BE2C (cell line): ENCODE measurements at regions not wholly inside any gene's neighbourhood (a gene's known extent, or its start where the extent isn't known, plus 50 kb on each side); places are given as distances from the start of the nearest gene placed in this dataset.
"Not testable (repeated sequence)": the region's sequence is repeated elsewhere in the genome, so short reads cannot be mapped to it uniquely, and the experiment has no call there.

Experiments used
- DNase-seq: peaks from one replicate; pipeline ENCODE4 v3.0.0-alpha.2; 2020
- H3K27me3 ChIP-seq: fragments of 250-450 bp; sonication (Bioruptor Pico); 2 replicates; pipeline ENCODE4 v1.5.1; 2020; ENCODE audit warnings: mild to moderate bottlenecking
- H3K36me3 ChIP-seq: fragments of 250-450 bp; sonication (Bioruptor Pico); 2 replicates; pipeline ENCODE4 v1.5.1; 2020; ENCODE audit warnings: mild to moderate bottlenecking
- H3K4me1 ChIP-seq: fragments of 250-450 bp; sonication (Bioruptor Pico); 2 replicates; pipeline ENCODE4 v1.5.1; 2020
- H3K4me3 ChIP-seq: 2 replicates; pipeline ENCODE4 v1.5.1; 2011; ENCODE audit warnings: low read depth, low read length
- H3K9me3 ChIP-seq: fragments of 250-450 bp; sonication (Bioruptor Pico); 2 replicates; pipeline ENCODE4 v1.5.1; 2020
- TF ChIP-seq, protein P1 (sequence below): IDR thresholded peaks from 2 replicates; pipeline ENCODE4 v1.5.1; 2012; ENCODE audit warnings: mild to moderate bottlenecking, low read depth, low read length

DNA sequence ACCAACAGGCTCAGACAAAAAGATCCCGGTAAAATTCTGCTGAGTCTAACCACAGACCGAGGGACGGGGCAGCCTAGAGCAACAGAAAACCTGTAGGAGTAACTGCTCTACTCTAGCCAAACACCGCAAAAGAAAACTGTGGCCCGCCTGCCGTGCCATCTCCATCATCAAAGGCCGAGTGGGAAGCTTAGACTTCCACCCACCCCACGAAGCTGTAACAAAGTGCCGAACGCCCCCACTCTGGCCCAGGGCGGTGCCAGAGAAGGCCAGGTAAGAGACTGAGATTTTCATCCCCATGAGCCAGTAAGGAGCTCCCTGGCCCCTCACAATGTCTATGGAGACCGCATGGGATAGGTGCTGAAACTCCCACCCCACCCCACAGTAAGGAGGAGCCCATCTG is 231.9 kb upstream of the COX10 start:
- H3K4me1 ChIP-seq = no peaks in the 10 kb centered on the region
- H3K27me3 ChIP-seq = no peaks in the 10 kb centered on the region
- TF ChIP-seq, protein P1, sequence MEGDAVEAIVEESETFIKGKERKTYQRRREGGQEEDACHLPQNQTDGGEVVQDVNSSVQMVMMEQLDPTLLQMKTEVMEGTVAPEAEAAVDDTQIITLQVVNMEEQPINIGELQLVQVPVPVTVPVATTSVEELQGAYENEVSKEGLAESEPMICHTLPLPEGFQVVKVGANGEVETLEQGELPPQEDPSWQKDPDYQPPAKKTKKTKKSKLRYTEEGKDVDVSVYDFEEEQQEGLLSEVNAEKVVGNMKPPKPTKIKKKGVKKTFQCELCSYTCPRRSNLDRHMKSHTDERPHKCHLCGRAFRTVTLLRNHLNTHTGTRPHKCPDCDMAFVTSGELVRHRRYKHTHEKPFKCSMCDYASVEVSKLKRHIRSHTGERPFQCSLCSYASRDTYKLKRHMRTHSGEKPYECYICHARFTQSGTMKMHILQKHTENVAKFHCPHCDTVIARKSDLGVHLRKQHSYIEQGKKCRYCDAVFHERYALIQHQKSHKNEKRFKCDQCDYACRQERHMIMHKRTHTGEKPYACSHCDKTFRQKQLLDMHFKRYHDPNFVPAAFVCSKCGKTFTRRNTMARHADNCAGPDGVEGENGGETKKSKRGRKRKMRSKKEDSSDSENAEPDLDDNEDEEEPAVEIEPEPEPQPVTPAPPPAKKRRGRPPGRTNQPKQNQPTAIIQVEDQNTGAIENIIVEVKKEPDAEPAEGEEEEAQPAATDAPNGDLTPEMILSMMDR = no peak

DNA sequence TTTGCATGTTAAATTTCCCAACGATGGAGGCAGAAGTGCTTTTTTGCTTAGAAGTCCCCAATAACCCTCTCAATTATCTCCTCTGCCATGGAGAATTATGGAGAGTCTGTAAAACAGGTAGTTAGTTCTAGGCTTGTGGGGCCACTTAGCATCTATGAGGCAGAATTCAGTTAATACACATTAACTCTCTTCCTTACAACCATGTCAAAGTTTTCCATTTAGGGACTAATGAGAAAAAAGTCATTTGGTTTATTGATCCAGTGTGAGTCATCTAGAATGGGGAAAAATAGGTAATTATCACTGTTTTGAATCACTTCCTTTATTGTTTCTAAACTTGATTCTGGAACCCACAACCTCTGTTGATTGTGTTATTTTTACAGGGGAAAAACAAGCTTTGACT is 229.1 kb upstream of the COX10 start:
- DNase-seq = no peak
- TF ChIP-seq, protein P1 = no peak
- H3K4me3 ChIP-seq = no peak overlapping the region
- no peaks in the 10 kb centered on the region for H3K27me3 ChIP-seq
- H3K36me3 ChIP-seq = no peaks in the 10 kb centered on the region
- no peaks in the 10 kb centered on the region for H3K4me1 ChIP-seq
- H3K9me3 ChIP-seq = no peaks in the 10 kb centered on the region

More for the DNA sequence above, 231.9 kb upstream of the COX10 start:
- no peak for DNase-seq
- Histone ChIP-seq H3K36me3 (no peaks in the 10 kb centered on the region), H3K9me3 (no peaks in the 10 kb centered on the region), H3K4me3 (no peak overlapping the region)

DNA sequence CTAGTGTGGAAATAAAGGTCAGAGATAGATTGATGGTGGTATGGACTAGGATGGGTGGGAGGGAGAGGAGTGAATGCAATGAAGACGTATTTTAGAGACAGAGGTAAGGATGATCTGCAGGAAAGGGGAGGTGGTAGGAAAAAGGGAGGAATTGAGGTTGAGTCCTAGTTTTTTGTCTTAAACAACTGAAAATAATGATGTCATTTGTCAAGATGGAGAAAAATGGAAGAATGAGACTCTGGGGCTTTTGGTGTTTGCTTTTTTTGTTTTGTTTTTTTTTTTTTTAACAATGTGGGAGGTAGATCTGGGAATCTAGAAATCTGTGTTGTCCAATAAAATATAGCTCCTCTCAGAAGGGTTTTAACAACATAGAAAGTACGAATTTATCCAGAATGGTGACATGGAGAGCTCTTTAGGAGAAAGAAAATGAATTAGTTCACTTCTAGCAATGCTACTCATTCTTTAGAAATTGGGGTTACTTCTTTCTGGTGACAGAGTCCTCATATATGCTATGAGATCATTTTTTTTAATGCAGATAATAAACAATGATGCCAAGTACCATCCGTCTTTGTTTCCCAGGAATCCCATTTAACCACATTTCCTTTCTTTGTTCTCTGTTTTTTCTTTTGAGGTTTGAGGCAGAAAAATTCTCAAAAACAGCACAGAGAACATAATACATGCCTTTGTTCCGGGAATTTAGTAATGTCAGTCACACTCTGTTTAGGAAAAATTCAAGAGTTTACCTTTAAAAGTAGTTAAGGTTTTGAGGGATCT is 225.3 kb upstream of the COX10 start:
- H3K4me3 ChIP-seq = no peak overlapping the region
- no peaks in the 10 kb centered on the region for H3K36me3 ChIP-seq
- no peaks in the 10 kb centered on the region for H3K9me3 ChIP-seq
- no peaks in the 10 kb centered on the region for H3K27me3 ChIP-seq
- TF ChIP-seq, protein P1 = no peak
- DNase-seq = no peak
- no peaks in the 10 kb centered on the region for H3K4me1 ChIP-seq

DNA sequence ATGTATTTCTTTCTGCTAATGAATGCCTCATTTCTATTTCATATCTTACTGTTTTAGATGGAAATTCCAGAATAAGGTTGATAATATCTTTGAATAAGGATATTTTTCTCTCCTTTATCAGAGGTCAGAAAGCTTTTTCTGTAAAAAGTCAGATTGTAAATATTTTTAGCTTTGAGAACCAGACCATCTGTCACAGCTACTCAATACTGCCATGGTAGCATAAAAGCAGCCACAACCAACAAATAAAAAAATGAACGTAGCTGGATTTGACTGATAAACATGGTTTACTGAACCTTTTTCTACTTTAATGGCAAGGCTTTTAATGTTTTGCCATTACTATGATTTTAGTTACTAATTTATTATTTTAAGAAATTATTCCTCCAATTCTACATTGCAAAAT is 217.4 kb upstream of the COX10 start:
- Histone ChIP-seq H3K4me3 (no peak overlapping the region), H3K36me3 (no peaks in the 10 kb centered on the region), H3K27me3 (no peaks in the 10 kb centered on the region), H3K9me3 (no peaks in the 10 kb centered on the region), H3K4me1 (no peaks in the 10 kb centered on the region)
- TF ChIP-seq, protein P1 = no peak
- DNase-seq = no peak

DNA sequence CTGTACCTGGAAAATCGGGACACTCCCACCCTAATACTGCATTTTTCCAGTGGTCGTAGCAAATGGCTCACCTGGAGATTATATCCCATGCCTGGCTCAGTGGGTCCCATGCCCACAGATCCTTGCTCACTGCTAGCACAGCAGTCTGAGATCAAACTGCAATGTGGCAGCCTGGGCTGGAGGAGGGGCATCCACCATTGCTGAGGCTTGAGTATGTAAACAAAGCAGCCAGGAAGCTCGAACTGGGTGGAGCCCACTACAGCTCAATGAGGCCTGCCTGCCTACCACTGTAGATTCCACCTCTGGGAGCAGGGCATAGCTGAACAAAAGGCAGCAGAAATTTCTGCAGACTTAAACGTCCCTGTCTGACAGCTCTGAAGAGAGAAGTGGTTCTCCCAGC is 213.6 kb upstream of the COX10 start:
- not testable (repeated sequence) for H3K27me3 ChIP-seq, H3K4me1 ChIP-seq, H3K4me3 ChIP-seq, H3K9me3 ChIP-seq, H3K36me3 ChIP-seq, DNase-seq

DNA sequence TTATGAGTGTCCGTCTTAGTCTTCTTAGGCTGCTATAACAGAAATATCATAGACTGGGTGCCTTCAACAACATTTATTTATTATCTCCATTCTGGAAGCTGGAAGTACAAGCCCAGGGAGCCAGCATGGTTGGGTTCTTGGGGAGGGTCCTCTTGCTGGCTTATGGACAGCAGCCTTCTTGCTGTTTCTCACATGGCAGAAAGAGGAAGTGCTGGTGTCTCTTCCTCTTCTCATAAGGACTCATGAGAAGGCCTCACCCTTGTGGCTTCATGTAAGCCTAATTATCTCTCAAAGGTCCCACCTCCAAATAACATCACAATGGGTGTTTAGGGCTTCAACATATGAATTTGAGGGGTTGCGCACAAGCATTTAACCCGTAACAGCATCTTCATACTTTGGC is 207.0 kb upstream of the COX10 start:
- H3K9me3 ChIP-seq = no peaks in the 10 kb centered on the region
- TF ChIP-seq, protein P1 = no peak
- no peak overlapping the region for H3K4me3 ChIP-seq
- H3K4me1 ChIP-seq = no peaks in the 10 kb centered on the region
- no peaks in the 10 kb centered on the region for H3K36me3 ChIP-seq
- H3K27me3 ChIP-seq = no peaks in the 10 kb centered on the region
- no peak for DNase-seq
